HG03521 (cell line): ENCODE measurements at regions not wholly inside any gene's neighbourhood (a gene's known extent, or its start where the extent isn't known, plus 50 kb on each side); places are given as distances from the start of the nearest gene placed in this dataset.
"Not testable (repeated sequence)": the region's sequence is repeated elsewhere in the genome, so short reads cannot be mapped to it uniquely, and the experiment has no call there.

Source experiments
- ATAC-seq: cut with Tn5 transposase; IDR thresholded peaks from one replicate; pipeline ENCODE4 v1.9.1; 2021; ENCODE audit warnings: mild to moderate bottlenecking, moderate library complexity; ENCODE audit not compliant: unreplicated experiment

DNA sequence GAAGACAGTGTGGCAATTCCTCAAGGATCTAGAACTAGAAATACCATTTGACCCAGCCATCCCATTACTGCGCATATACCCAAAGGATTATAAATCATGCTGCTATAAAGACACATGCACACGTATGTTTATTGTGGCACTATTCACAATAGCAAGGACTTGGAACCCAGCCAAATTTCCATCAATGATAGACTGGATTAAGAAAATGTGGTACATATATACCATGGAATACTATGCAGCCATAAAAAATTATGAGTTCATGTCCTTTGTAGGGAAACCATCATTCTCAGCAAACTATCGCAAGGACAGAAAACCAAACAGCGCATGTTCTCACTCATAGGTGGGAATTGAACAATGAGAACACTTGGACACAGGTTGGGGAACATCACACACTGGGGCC, 729.6 kb upstream of the ARPP21 start:
- ATAC-seq, result not testable (repeated sequence)

- no peak for ATAC-seq
Measured at GRCh38 chr3:34919025-34919424, 720.3 kb upstream of the ARPP21 start.

DNA sequence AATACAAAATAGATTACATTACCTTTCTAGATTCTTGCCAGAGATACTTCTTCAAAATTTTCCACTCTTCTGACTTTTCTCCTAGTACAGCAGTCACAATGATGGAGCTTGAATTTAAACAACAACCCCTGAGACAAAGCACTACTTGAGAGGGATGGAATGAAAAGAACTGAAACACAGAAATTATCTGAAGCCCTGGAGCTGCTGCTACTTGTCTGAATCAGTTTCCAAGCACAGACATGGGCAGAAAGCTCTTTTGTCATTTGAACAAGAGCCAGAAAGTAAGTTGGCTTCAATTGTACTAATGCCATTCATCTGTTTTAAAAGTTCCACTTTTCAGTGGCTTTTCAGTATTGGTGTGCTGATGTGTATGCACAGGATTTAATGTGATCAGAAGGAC, 718.5 kb upstream of the ARPP21 start:
- no peak for ATAC-seq

GRCh38 chr3:34924961-34925360, 714.4 kb upstream of the ARPP21 start:
- ATAC-seq, result no peak

GRCh38 chr3:34925851-34926250, 713.5 kb upstream of the ARPP21 start:
- ATAC-seq, result no peak

DNA sequence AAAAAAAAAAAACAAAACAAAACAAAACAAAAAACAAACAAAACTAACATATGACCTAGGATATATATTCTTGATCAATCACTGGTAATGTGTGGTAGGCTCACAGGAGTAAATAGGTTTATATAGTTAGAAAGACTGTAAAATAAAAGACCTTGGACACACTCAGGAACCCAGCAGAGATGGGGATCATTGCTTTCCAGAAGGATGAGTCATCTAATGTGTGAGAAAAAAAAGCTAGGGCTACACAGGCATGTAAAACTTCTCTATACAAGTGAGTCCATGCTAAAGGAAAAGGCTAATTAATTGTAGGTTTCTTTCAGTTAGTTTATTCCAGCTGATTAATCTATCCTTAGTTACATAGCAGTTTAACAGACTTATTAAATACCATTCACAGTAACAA, 710.3 kb upstream of the ARPP21 start:
- no peak for ATAC-seq

DNA sequence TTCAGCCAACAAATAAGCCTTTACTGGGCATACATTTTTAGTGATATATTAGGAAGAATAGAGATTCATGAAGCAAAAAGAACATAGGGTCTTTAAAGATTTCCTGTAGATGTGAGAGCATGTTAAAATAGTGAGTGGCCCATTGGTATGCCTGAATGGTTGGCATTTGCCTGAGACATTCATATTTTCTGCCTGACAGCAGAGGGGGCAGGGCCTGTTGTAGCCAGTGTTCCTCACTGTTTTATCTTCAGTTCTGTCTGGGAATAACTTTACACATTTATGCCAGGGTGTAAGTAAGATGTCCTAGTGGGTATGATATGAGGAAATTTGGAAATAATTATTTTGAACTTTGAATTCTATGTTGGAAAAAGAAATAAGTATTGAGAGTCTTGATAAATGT, 704.7 kb upstream of the ARPP21 start:
- ATAC-seq, result no peak

DNA sequence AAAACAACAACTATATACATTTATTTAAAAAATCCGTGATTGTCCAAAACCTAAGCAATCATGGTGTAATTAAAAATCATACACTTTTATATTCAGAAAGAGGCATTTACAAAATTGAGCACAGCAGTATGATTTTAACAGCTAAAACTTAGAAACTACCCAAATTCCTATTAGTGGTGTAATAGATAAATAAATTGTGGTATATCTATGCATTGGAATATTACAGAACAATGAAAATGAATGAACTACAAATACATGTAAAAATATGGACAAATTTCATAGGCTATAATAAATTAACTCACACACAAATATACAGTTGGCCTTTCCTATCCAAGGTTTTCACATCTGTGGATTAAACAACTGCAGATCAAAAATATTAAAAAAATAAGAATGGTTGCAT, 700.5 kb upstream of the ARPP21 start:
- ATAC-seq, result no peak

DNA sequence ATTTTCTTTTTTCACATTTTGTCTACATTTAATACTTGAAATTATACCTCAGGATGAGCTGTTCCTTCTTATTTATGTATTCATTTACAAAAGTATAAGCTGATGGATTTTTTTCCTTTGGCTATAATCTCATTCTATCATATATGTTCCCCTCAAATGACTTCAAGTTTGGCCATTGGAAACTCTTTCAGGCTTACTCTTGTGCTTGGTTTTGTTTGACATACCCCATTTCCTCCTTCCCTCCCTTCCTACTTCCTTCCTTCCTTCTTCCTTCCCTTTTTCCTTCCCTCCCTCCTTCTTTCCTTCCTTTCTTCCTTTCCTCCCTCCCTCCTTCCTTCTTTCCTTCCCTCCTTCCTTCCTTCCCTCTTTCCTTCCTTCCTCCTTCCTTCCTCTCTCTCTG, 697.1 kb upstream of the ARPP21 start:
- no peak for ATAC-seq

DNA sequence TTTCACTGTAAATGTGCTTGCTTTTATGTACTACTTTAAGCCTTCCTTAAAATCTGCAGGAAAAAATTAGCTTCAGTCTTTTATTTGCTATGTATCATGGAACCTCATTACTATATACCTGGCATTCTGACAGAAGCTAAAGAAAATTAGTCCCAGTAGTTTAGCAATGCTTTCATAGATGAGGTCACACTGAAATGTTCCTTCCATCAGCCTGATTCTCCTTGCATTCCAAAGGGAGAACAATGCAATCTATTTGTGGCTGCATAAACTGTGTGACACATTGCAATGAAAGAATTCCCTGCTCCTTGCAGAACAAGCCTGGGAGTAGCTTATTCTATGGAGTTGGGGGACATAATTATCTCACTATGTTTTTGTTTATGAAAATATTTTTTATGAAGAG, 691.5 kb upstream of the ARPP21 start:
- ATAC-seq, result no peak

DNA sequence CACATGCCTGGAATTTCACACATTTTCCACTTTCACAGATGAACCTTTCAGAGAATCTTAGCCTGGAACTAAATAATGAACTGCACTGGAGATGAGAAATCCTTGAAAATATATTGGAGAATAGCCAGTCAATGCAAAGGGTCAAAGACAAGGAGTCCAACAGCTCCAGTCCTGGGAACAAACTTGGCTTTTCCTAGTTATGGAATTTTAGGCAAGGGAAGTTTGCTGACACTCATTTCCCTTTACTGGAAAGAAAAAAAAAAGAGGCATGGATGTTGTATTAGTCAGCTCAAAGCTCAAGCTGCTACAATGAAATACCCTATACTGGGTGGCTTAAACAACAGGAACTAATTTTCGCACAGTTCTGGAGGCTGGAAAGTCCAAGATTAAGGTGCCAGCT, 690.8 kb upstream of the ARPP21 start:
- ATAC-seq, result no peak

DNA sequence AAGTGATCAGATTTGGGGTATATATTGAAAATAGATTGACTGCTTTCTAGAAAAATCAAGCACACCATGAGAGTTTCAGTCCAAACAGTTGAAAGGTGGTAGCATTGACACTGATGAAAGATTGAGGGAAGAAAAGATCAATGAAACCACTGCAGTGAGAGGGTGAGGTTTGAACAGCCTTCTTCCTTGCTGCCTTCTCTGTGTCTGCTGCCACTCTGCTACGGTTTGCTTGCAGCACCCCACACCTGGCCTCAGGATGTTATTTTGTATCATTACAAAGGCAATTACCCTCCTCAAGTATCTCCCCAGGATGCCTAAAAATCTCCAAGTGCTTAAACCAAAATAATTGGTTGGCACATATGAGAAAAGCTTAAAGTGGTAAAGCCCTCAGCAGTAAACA, 683.6 kb upstream of the ARPP21 start:
- ATAC-seq, result no peak

GRCh38 chr3:34956511-34956910, 682.8 kb upstream of the ARPP21 start:
- ATAC-seq, result no peak

- no peak for ATAC-seq
Measured at GRCh38 chr3:34957677-34958076, 681.6 kb upstream of the ARPP21 start.

DNA sequence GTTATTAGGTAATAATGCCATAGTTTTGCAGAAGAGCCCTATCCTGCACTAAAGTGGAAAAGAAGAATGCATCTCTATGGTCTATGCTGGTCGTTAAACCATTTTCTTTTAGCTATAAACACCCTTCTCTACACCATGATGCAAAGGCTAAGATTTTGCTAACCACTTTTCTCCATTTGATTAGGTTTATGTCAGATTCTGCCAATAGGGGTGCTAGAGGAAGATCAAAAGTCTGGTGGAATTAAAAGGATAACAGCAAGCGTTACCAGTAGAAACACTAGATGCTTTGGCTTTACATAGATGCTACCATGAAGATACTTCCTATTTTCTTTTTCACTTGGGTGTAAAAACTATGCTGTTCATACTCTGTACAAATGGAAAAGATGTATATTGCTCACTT, 669.8 kb upstream of the ARPP21 start:
- no peak for ATAC-seq

DNA sequence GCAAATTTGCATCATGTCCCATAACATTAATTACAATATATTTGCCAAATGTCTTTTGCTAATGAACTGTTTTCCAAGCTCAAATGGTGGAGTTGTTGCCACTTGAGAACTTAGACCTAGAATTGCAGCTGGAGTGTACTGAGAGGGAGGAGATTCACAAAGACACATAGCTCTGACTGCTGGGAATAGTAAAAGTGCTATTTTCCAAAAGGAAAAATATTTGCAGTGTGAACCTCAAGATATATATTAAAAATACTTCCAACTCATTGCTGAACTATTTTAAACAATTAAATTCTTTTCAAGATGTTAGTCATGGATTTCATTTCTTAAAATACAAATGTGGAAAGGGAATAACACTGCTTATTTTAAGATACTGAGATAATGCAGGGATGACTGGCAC, 666.8 kb upstream of the ARPP21 start:
- ATAC-seq, result no peak

GRCh38 chr3:34973586-34973985, 665.7 kb upstream of the ARPP21 start:
- ATAC-seq, result no peak

DNA sequence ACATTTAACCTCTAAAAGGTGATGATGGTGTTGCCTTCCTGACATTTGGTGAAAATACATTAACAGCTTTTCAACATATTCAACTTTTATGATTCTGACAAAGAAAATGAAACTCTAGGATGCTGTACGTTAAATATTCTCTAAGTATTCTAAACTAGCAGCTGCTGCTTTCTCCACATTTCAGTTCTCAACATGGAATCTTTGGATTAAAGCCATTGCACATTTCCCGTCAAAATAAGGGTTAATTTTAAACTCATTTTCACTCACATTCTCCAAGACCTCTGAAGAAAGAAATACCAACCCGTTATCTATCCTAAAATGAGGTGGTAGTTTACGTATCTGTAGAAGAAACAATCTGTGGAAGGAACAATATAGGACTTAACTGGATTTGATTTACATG, 655.7 kb upstream of the ARPP21 start:
- ATAC-seq, result no peak

GRCh38 chr3:34988296-34988695, 651.0 kb upstream of the ARPP21 start:
- ATAC-seq, result no peak

DNA sequence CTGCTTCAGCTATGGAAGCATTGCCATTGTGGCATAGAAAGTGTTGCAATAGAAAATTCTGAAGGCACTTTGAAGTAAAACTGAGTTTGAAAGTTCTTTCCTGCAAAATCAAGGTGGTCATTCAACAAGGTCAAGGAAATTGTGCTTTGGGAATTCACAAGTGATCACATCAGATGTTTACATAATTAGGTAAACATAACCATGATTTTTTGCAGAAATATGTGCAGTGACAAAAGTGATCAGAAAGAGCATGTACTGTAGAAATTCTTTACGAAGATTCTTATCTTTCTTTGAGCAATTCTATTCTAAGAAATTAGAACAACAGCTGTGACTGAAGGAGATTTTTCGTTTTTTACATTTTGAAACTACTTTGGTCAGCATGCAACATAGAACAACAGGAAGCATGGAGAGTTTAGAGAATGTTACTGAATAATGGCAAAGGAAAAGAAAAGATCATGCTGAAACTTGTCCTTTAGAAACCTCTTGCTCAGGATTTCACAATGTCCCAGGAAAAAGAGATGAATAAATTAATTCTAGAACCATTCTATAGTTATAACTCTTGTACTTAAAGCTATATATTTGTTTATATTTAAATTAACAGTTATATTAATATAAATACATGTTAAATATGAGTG, 643.4 kb upstream of the ARPP21 start:
- ATAC-seq, result no peak

DNA sequence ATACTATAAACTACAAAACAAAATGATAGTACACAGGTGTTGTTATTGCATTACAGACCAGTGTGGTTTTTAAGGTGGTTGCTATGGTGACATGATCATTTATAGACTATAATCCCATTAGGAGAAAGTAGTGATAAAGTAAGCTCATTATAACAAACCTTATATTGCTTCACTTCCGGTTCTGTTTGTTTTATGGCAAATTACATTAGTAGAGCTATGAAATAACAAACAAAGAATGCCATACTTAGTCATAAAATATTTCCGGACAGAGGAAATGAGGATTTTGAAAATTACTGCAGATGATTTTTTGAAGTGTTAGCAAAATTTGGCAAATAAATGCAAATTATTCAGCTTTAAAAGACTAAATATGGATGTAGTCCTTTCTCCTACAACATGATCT, 640.4 kb upstream of the ARPP21 start:
- no peak for ATAC-seq

GRCh38 chr3:35012214-35012613, 627.1 kb upstream of the ARPP21 start:
- no peak for ATAC-seq

GRCh38 chr3:35028157-35028556, 611.2 kb upstream of the ARPP21 start:
- ATAC-seq, result no peak
